IMR-90 (cell line): ENCODE measurements at regions not wholly inside any gene's neighbourhood (a gene's known extent, or its start where the extent isn't known, plus 50 kb on each side); places are given as distances from the start of the nearest gene placed in this dataset.

Experiments
- ATAC-seq: fragments of 200-7000 bp; cut with Tn5 transposase; 2 replicates; pipeline ENCODE4 v1.9.1; 2020; ENCODE audit warnings: low read depth, mild to moderate bottlenecking, moderate library complexity
- BruUV-seq: library from RNA; stranded (reverse); fragments of 400-500 nt; replicated peaks from 2 replicates; lab custom pipeline; 2021; lab: Mats Ljungman, UMichigan
- CTCF ChIA-PET: fragments of 300-600 bp; formaldehyde crosslinking; extraction: SDS; loops from one replicate; lab custom pipeline; 2021; ENCODE audit warnings: antibody characterized with exemption; lab: Yijun Ruan, JAX
- POLR2A ChIA-PET: fragments of 300-600 bp; sonication (Branson Sonifier 250); formaldehyde crosslinking; loops from one replicate; lab custom pipeline; 2022; ENCODE audit warnings: antibody characterized with exemption; ENCODE audit not compliant: unreplicated experiment; lab: Charles Lee
- DNase-seq: peaks from one replicate; pipeline ENCODE4 v3.0.0; 2013
- H2AFZ ChIP-seq: replicated peaks from 2 replicates; pipeline ENCODE3; 2013; ENCODE audit warnings: low read length, mild to moderate bottlenecking; ENCODE audit not compliant: poor library complexity
- H2AK5ac ChIP-seq: 2 replicates; pipeline ENCODE4 v1.6.1; 2013; ENCODE audit warnings: low read depth, low read length, inconsistent platforms
- H2AK9ac ChIP-seq: replicated peaks from 2 replicates; pipeline ENCODE3; 2013; ENCODE audit warnings: mild to moderate bottlenecking, low read depth, low read length, moderate library complexity; ENCODE audit not compliant: poor library complexity
- H2BK120ac ChIP-seq: 2 replicates; pipeline ENCODE4 v1.6.1; 2013; ENCODE audit warnings: low read depth, low read length, inconsistent platforms
- H2BK15ac ChIP-seq: 3 replicates; pipeline ENCODE4 v1.6.1; 2013; ENCODE audit warnings: low read depth, low read length, inconsistent platforms
- H2BK20ac ChIP-seq: 2 replicates; pipeline ENCODE4 v1.6.1; 2013; ENCODE audit warnings: low read depth, mild to moderate bottlenecking, inconsistent platforms, low read length, moderate library complexity
- H2BK5ac ChIP-seq: 2 replicates; pipeline ENCODE4 v1.6.1; 2013; ENCODE audit warnings: mild to moderate bottlenecking, low read depth, low read length, inconsistent platforms; ENCODE audit not compliant: poor library complexity, severe bottlenecking
- H3K14ac ChIP-seq: replicated peaks from 2 replicates; pipeline ENCODE4 v1.6.1; 2013; ENCODE audit warnings: low read depth, low read length, inconsistent platforms
- H3K18ac ChIP-seq: 2 replicates; pipeline ENCODE4 v1.6.1; 2013; ENCODE audit warnings: low read depth, low read length, control low read depth
- H3K23ac ChIP-seq: 2 replicates; pipeline ENCODE4 v1.6.1; 2013; ENCODE audit warnings: low read depth, low read length, inconsistent platforms
- H3K27ac ChIP-seq: 2 replicates; pipeline ENCODE4 v1.5.1; 2013; ENCODE audit warnings: mild to moderate bottlenecking, control low read depth, low read length; ENCODE audit not compliant: insufficient read depth
- H3K27me3 ChIP-seq: 2 replicates; pipeline ENCODE4 v1.6.1; 2013; ENCODE audit warnings: low read length; ENCODE audit not compliant: control insufficient read depth, insufficient read depth
- H3K36me3 ChIP-seq: 2 replicates; pipeline ENCODE4 v1.6.1; 2013; ENCODE audit warnings: low read length, mixed read lengths; ENCODE audit not compliant: control insufficient read depth, insufficient read depth
- H3K4ac ChIP-seq: 2 replicates; pipeline ENCODE4 v1.6.1; 2013; ENCODE audit warnings: low read depth, low read length, inconsistent platforms
- H3K4me1 ChIP-seq: 2 replicates; pipeline ENCODE4 v1.6.1; 2013; ENCODE audit warnings: low read length, mixed read lengths; ENCODE audit not compliant: control insufficient read depth, insufficient read depth
- H3K4me2 ChIP-seq: 2 replicates; pipeline ENCODE4 v1.6.1; 2013; ENCODE audit warnings: low read depth, mild to moderate bottlenecking, control low read depth, low read length, moderate library complexity
- H3K4me3 ChIP-seq: 2 replicates; pipeline ENCODE4 v1.5.1; 2013; ENCODE audit warnings: low read depth, mild to moderate bottlenecking, control low read depth, low read length, moderate library complexity; ENCODE audit not compliant: insufficient read depth
- H3K56ac ChIP-seq: 2 replicates; pipeline ENCODE4 v1.6.1; 2013; ENCODE audit warnings: low read length, inconsistent platforms; ENCODE audit not compliant: insufficient read depth; ENCODE audit errors: extremely low read depth
- H3K79me1 ChIP-seq, 2 experiments: 2 replicates each; pipeline ENCODE4 v1.6.1; 2013; ENCODE audit warnings: low read length in 2 of 2, inconsistent platforms in 1 of 2, low read depth in 1 of 2
- H3K9ac ChIP-seq: 2 replicates; pipeline ENCODE4 v1.6.1; 2013; ENCODE audit warnings: low read depth, low read length, control low read depth
- H3K9me1 ChIP-seq: 2 replicates; pipeline ENCODE4 v1.6.1; 2013; ENCODE audit warnings: low read length, inconsistent platforms; ENCODE audit not compliant: insufficient read depth
- H3K9me3 ChIP-seq: 2 replicates; pipeline ENCODE4 v1.6.1; 2013; ENCODE audit warnings: low read length; ENCODE audit not compliant: control insufficient read depth, insufficient read depth
- H4K20me1 ChIP-seq: 2 replicates; pipeline ENCODE4 v1.6.1; 2013; ENCODE audit warnings: low read length, inconsistent platforms; ENCODE audit not compliant: insufficient read depth
- H4K5ac ChIP-seq: 2 replicates; pipeline ENCODE4 v1.6.1; 2013; ENCODE audit warnings: mild to moderate bottlenecking, low read depth, low read length, control low read depth
- H4K8ac ChIP-seq, 2 experiments: 2 replicates each; pipeline ENCODE4 v1.6.1; 2013; ENCODE audit warnings: low read depth in 2 of 2, low read length in 2 of 2, control low read depth in 1 of 2, inconsistent platforms in 1 of 2
- H4K91ac ChIP-seq: 2 replicates; pipeline ENCODE4 v1.6.1; 2013; ENCODE audit warnings: low read depth, low read length, inconsistent platforms; ENCODE audit not compliant: insufficient read depth
- BHLHE40 ChIP-seq: fragments of 150-350 bp; IDR thresholded peaks from 2 replicates; pipeline ENCODE4 v1.6.1; 2016; ENCODE audit warnings: mild to moderate bottlenecking, low read depth, low read length
- CEBPB ChIP-seq: IDR thresholded peaks from 2 replicates; pipeline ENCODE4 v1.6.1; 2012; ENCODE audit warnings: low read depth, low read length, improper control_type of control experiment
- CHD1 ChIP-seq: IDR thresholded peaks from 2 replicates; pipeline ENCODE4 v1.6.1; 2012; ENCODE audit warnings: low read depth, low read length, improper control_type of control experiment
- MAFK ChIP-seq: IDR thresholded peaks from 2 replicates; pipeline ENCODE4 v1.6.1; 2012; ENCODE audit warnings: low read depth, low read length, improper control_type of control experiment
- MAZ ChIP-seq: IDR thresholded peaks from 2 replicates; pipeline ENCODE4 v1.6.1; 2012; ENCODE audit warnings: low read depth, mild to moderate bottlenecking, low read length, improper control_type of control experiment, moderate library complexity, borderline replicate concordance
- MXI1 ChIP-seq: IDR thresholded peaks from 2 replicates; pipeline ENCODE4 v1.6.1; 2012; ENCODE audit warnings: low read depth, mild to moderate bottlenecking, low read length, moderate library complexity, borderline replicate concordance
- NFE2L2 ChIP-seq: fragments of 150-350 bp; IDR thresholded peaks from 2 replicates; pipeline ENCODE4 v1.6.1; 2016; ENCODE audit warnings: low read depth, mild to moderate bottlenecking, low read length
- POLR2A ChIP-seq: IDR thresholded peaks from 2 replicates; pipeline ENCODE4 v1.6.1; 2012; ENCODE audit warnings: mild to moderate bottlenecking, low read depth, low read length
- RAD21 ChIP-seq: IDR thresholded peaks from 2 replicates; pipeline ENCODE4 v1.6.1; 2012; ENCODE audit warnings: low read length, improper control_type of control experiment
- RCOR1 ChIP-seq: IDR thresholded peaks from 2 replicates; pipeline ENCODE4 v1.6.1; 2012; ENCODE audit warnings: mild to moderate bottlenecking, low read length, improper control_type of control experiment; ENCODE audit not compliant: insufficient replicate concordance
- RFX5 ChIP-seq: IDR thresholded peaks from 2 replicates; pipeline ENCODE4 v1.8.0; 2012; ENCODE audit warnings: low read depth, mild to moderate bottlenecking, low read length, moderate library complexity
- SMC3 ChIP-seq: fragments of 150-350 bp; IDR thresholded peaks from 2 replicates; pipeline ENCODE4 v1.6.1; 2016; ENCODE audit warnings: low read depth, mild to moderate bottlenecking, antibody characterized with exemption, low read length, moderate library complexity
- USF2 ChIP-seq: fragments of 150-350 bp; IDR thresholded peaks from 2 replicates; pipeline ENCODE4 v1.6.1; 2017; ENCODE audit warnings: mild to moderate bottlenecking, antibody characterized with exemption, low read length, low read depth
- WGBS, 2 experiments: methylation state at CpG; one replicate each; pipeline versions ENCODE4 v1.1.5 to v1.1.7; 2013; ENCODE audit warnings: missing lambda C conversion rate in 2 of 2; ENCODE audit not compliant: insufficient read length in 1 of 2; ENCODE audit errors: extremely low coverage in 2 of 2; 5-methylcytosine and 5-hydroxymethylcytosine counted together
- dilution Hi-C: fragments of 300-500 bp; cut with HindIII; formaldehyde crosslinking; loops from one replicate; pipeline ENCODE4 v1.14.3; 2018; ENCODE audit warnings: low sequenced_read_pairs; ENCODE audit not compliant: unreplicated experiment
- in situ Hi-C: fragments of 300-500 bp; cut with MboI; formaldehyde crosslinking; loops from 3 replicates; pipeline ENCODE4 v1.14.3; 2019; ENCODE audit warnings: low sequenced_read_pairs, inconsistent platforms, mixed read lengths
- intact Hi-C: fragments of 100-400 bp; cut with micrococcal nuclease; formaldehyde crosslinking; loops from 2 replicates; pipeline ENCODE4 v1.10.0; 2022
- TF ChIP-seq, protein P1 (sequence below): fragments of 150-350 bp; IDR thresholded peaks from 2 replicates; pipeline ENCODE4 v1.6.1; 2016; ENCODE audit warnings: low read depth, mild to moderate bottlenecking, low read length, moderate library complexity, borderline replicate concordance
- TF ChIP-seq, protein P2 (sequence below): conservative IDR thresholded peaks from 2 replicates; pipeline ENCODE4 v1.5.1; 2012; ENCODE audit warnings: mild to moderate bottlenecking, low read depth, low read length, improper control_type of control experiment

GRCh38 chr6:146883640-146884531 lies 285.1 kb downstream of the ADGB start:
- Histone ChIP-seq H3K27me3 (no peaks in the 10 kb centered on the region), H2AFZ (no peak overlapping the region), H3K4me3 (no peak overlapping the region), H2BK5ac (no peak overlapping the region), H3K23ac (no peak overlapping the region), H2AK5ac (no peak overlapping the region), H3K4me1 (peaks cover 5% of the 10 kb centered on the region; the same call in 1 of the 2 replicates), H3K56ac (no peak overlapping the region), H3K27ac (no peak overlapping the region), H3K9me1 (no peaks in the 10 kb centered on the region), H3K9me3 (no peaks in the 10 kb centered on the region), H3K4ac (no peak overlapping the region), H3K36me3 (no peaks in the 10 kb centered on the region), H2BK120ac (no peak overlapping the region), H3K9ac (no peak overlapping the region), H3K4me2 (no peak overlapping the region), H2BK20ac (no peak overlapping the region), H4K8ac (no peak overlapping the region), H3K79me1 (no peaks in the 10 kb centered on the region), H4K91ac (no peak overlapping the region), H4K20me1 (no peaks in the 10 kb centered on the region), H2BK15ac (no peak overlapping the region), H3K18ac (no peak overlapping the region), H4K5ac (no peak overlapping the region), H2AK9ac (no peak overlapping the region), H3K14ac (no peak overlapping the region)
- ChIA-PET CTCF (interaction anchor here (0.7 kb wide), 1 partner anchor 981 kb away, joined by 6 read pairs; no protein-coding TSS in a partner anchor), POLR2A (no interaction called here)
- BruUV-seq, result no TSS peak
- dilution Hi-C loops (no loop called here), in situ Hi-C loops (no loop called here), intact Hi-C loops (no loop called here)
- DNase-seq, result no peak
- ATAC-seq, result no peak
- WGBS, 2 experiments, result 86% methylated on average over 1 of the region's 4 CpGs; no CpG with 5 or more reads in 1 of the 2 experiments
- TF ChIP-seq USF2 (no peak), MAZ (no peak), MAFK (no peak), RAD21 (no peak), CEBPB (no peak), RCOR1 (no peak), MXI1 (no peak), SMC3 (no peak), CHD1 (no peak), POLR2A (no peak), RFX5 (no peak), NFE2L2 (no peak), BHLHE40 (no peak)
- TF ChIP-seq, protein P1, sequence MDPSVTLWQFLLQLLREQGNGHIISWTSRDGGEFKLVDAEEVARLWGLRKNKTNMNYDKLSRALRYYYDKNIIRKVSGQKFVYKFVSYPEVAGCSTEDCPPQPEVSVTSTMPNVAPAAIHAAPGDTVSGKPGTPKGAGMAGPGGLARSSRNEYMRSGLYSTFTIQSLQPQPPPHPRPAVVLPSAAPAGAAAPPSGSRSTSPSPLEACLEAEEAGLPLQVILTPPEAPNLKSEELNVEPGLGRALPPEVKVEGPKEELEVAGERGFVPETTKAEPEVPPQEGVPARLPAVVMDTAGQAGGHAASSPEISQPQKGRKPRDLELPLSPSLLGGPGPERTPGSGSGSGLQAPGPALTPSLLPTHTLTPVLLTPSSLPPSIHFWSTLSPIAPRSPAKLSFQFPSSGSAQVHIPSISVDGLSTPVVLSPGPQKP, result no peak
- TF ChIP-seq, protein P2, sequence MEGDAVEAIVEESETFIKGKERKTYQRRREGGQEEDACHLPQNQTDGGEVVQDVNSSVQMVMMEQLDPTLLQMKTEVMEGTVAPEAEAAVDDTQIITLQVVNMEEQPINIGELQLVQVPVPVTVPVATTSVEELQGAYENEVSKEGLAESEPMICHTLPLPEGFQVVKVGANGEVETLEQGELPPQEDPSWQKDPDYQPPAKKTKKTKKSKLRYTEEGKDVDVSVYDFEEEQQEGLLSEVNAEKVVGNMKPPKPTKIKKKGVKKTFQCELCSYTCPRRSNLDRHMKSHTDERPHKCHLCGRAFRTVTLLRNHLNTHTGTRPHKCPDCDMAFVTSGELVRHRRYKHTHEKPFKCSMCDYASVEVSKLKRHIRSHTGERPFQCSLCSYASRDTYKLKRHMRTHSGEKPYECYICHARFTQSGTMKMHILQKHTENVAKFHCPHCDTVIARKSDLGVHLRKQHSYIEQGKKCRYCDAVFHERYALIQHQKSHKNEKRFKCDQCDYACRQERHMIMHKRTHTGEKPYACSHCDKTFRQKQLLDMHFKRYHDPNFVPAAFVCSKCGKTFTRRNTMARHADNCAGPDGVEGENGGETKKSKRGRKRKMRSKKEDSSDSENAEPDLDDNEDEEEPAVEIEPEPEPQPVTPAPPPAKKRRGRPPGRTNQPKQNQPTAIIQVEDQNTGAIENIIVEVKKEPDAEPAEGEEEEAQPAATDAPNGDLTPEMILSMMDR, result no peak
